Heart left ventricle (tissue), 16 donors: ENCODE measurements at regions not wholly inside any gene's neighbourhood (a gene's known extent, or its start where the extent isn't known, plus 50 kb on each side); places are given as distances from the start of the nearest gene placed in this dataset.

Source experiments
- ATAC-seq, 4 donors: fragments of 200-7000 bp; cut with Tn5 transposase; one replicate each; pipeline ENCODE4 v1.9.1; 2020 to 2022; ENCODE audit warnings: moderate library complexity in 4 of 4, mild to moderate bottlenecking in 3 of 4, moderate number of reproducible peaks in 1 of 4
- DNase-seq, 5 donors: peaks; one replicate each; pipeline ENCODE4 v3.0.0-alpha.2; 2020
- H3K27ac ChIP-seq, 12 donors: fragments of 200-600 bp; sonication (generic) in 4 of 12; one replicate each; pipeline versions ENCODE4 v1.5.0 to v1.8.0; 2016 to 2022; ENCODE audit warnings: mild to moderate bottlenecking in 2 of 12
- H3K27me3 ChIP-seq, 9 donors: fragments of 200-600 bp; sonication (generic) in 2 of 9; one replicate each; pipeline versions ENCODE4 v1.5.1 to v1.8.0; 2016 to 2022; ENCODE audit warnings: mild to moderate bottlenecking in 3 of 9
- H3K36me3 ChIP-seq, 9 donors: fragments of 200-600 bp; sonication (generic) in 2 of 9; one replicate each; pipeline versions ENCODE4 v1.5.0 to v1.8.0; 2018 to 2022; ENCODE audit warnings: mild to moderate bottlenecking in 2 of 9
- H3K4me1 ChIP-seq, 12 donors: fragments of 200-600 bp; sonication (generic) in 4 of 12; one replicate each; pipeline versions ENCODE4 v1.5.0 to v1.8.0; 2016 to 2022; ENCODE audit warnings: mild to moderate bottlenecking in 3 of 12
- H3K4me3 ChIP-seq, 12 donors: fragments of 200-600 bp; sonication (generic) in 4 of 12; one replicate each; pipeline versions ENCODE4 v1.5.0 to v1.8.0; 2017 to 2022; ENCODE audit warnings: mild to moderate bottlenecking in 9 of 12, moderate library complexity in 4 of 12
- H3K9me3 ChIP-seq, 12 donors: fragments of 200-600 bp; sonication (generic) in 4 of 12; one replicate each; pipeline versions ENCODE4 v1.5.0 to v1.8.0; 2016 to 2022; ENCODE audit warnings: mild to moderate bottlenecking in 1 of 12
- POLR2A ChIP-seq, 2 donors: fragments of 450-650 bp; IDR thresholded peaks; one replicate each; pipeline ENCODE4 v1.6.1; 2017; ENCODE audit warnings: antibody characterized with exemption in 2 of 2, mild to moderate bottlenecking in 2 of 2, moderate library complexity in 2 of 2
- WGBS, 4 donors: extraction: QIAGEN DNeasy Blood & Tissue Kit in 2 of 4; methylation state at CpG; one replicate each; pipeline versions ENCODE4 v1.1.5 to v1.1.7; 2013 to 2018; 5-methylcytosine and 5-hydroxymethylcytosine counted together
- intact Hi-C, 10 donors: fragments of 100-400 bp; cut with DNase I; formaldehyde crosslinking; loops; one replicate each; pipeline versions ENCODE4 v1.11.1 to v1.14.2; 2022
- TF ChIP-seq, protein P1 (sequence below), 12 donors: fragments of 200-600 bp; sonication (generic) in 4 of 12; IDR thresholded peaks; one replicate each; pipeline versions ENCODE4 v1.5.0 to v1.8.0; 2018 to 2022; ENCODE audit warnings: antibody characterized with exemption in 12 of 12, mild to moderate bottlenecking in 5 of 12
- donor health status: ischemic (EF 13 %, LVEDD 7.1; RV severe dilation, severe dysfunction).
- donor health status: healthy with polysubstance abuse.
- donor health status: DM: no; HTN: yes; CAD: no.
- donor health status: DM: no; HTN: no; CAD: no.
- donor health status: ischemic (EF 25% LVEDD 6.9; RV normal size, moderate dysfunction).
- donor health status: ischemic (EF 25% LVEDD 5.7; RV mildly dilated, moderate dysfunction).
- donor health status: healthy.
- donor health status: DM: yes; HTN: yes; CAD: no.
- donor health status: ischemic (EF 35%, LVEDD 5.7; RV mildly dilated, moderate dysfunction).
- donor health status: nonischemic (EF 11% LVEDD 7.7; RV severe dilation, severe dysfunction).
- donor health status: DM: yes; HTN: yes; CAD: no.
- donor health status: PGD.
- donor health status: ischemic (EF 29% LVEDD 5.4; RV normal size, mild dysfunction).
- donor health status: nonischemic (EF 23%, LVEDD 6.1; RV moderate dilation, normal function).

- Histone ChIP-seq H3K36me3 (no peaks in the 10 kb centered on the region), H3K27me3 (no peaks in the 10 kb centered on the region), H3K9me3 (no peaks in the 10 kb centered on the region), H3K4me3 (no peak overlapping the region), H3K4me1 (peaks cover 0 to 6% (median 0%) of the 10 kb centered on the region in 12 donors), H3K27ac (no peak overlapping the region)
- ATAC-seq (no peak), DNase-seq (no peak)
- intact Hi-C loops = loop anchor here in 1 of 10 donors (10.0 kb wide), 1 partner anchor 55 kb away; no protein-coding TSS in a partner anchor
- TF ChIP-seq, protein P1, sequence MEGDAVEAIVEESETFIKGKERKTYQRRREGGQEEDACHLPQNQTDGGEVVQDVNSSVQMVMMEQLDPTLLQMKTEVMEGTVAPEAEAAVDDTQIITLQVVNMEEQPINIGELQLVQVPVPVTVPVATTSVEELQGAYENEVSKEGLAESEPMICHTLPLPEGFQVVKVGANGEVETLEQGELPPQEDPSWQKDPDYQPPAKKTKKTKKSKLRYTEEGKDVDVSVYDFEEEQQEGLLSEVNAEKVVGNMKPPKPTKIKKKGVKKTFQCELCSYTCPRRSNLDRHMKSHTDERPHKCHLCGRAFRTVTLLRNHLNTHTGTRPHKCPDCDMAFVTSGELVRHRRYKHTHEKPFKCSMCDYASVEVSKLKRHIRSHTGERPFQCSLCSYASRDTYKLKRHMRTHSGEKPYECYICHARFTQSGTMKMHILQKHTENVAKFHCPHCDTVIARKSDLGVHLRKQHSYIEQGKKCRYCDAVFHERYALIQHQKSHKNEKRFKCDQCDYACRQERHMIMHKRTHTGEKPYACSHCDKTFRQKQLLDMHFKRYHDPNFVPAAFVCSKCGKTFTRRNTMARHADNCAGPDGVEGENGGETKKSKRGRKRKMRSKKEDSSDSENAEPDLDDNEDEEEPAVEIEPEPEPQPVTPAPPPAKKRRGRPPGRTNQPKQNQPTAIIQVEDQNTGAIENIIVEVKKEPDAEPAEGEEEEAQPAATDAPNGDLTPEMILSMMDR (IDR thresholded peaks at IDR 0.05) = no peak
- no peak for TF ChIP-seq POLR2A (IDR thresholded peaks at IDR 0.05)
- 60 to 84% (median 77%) methylated on average over 1 of the region's 1 CpG for WGBS, 4 donors
Observed at GRCh38 chr9:103819936-103820335, 274.2 kb upstream of the SMC2 start.

DNA sequence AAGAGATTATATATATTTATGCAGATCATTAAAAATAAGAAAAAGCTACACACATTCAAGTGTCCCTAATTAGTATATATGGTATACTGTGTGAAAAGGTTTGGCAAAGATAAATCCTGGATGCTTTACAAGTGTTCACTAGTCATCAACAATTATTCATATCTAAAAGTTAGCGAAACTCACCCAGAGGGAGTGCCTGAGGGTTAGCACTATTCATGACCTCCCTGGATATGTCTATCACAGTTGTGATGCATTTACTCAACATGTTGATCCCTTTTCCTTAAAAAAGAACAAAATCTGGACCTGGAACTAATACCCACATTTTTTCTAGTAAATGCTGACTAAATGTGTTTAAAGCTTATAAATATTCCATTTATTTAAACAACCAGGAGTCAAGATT lies 273.0 kb upstream of the SMC2 start:
- Histone ChIP-seq H3K4me3 (no peak overlapping the region), H3K4me1 (peaks cover 0 to 6% (median 0%) of the 10 kb centered on the region in 12 donors), H3K36me3 (no peaks in the 10 kb centered on the region), H3K27me3 (no peaks in the 10 kb centered on the region), H3K27ac (no peak overlapping the region), H3K9me3 (no peaks in the 10 kb centered on the region)
- DNase-seq (no peak), ATAC-seq (no peak)
- intact Hi-C loops = loop anchor here in 1 of 10 donors (10.0 kb wide), 1 partner anchor 56 kb away; no protein-coding TSS in a partner anchor
- no peak for TF ChIP-seq POLR2A (IDR thresholded peaks at IDR 0.05)
- TF ChIP-seq, protein P1 (IDR thresholded peaks at IDR 0.05) = no peak
- 69 to 76% (median 72%) methylated on average over 1 of the region's 1 CpG for WGBS, 4 donors

DNA sequence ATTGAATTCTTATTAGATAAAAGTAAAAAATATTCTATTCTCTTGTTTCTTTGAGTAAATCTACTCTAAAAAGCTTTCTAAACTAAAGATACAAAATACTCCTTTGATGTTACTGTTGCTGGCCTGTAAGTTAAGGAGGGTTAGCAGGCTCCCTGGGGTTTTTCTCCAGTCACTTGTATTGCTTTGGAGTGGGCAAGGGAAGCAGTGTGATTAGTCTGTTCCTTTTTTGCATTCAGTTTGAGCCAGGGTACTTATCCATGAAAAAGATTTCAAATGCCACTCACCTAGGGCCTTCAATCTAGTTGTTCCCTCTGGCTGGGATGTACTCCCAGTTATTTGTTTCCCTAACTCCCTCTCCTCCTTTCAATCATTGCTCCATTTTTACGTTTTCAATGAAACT lies 256.2 kb upstream of the SMC2 start:
- no peak for ATAC-seq

DNA sequence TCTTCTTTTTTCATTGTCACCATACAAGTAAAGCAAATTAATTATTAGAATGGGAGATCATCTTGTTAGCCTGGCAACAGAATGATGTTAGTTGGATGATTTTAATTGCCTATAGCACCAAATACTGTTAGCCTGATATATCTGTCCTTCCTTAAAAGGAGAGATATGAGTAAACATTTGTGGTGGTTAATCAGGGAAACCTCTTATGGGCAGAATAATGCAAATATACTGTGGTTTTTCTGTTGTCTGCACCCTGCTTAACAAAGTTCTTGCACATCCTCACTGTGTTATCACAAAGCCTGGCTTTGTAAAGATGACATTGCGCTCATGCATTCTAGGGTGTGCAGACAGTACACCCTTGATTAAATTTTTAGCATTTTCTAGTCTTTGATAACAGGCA lies 254.9 kb upstream of the SMC2 start:
- no peak overlapping the region for H3K27ac ChIP-seq
- H3K4me1 ChIP-seq = no peaks in the 10 kb centered on the region
- no peaks in the 10 kb centered on the region for H3K36me3 ChIP-seq
- ATAC-seq (no peak), DNase-seq (no peak)
- intact Hi-C loops = no loop called here
- WGBS, 4 donors = 61 to 80% (median 66%) methylated on average over 1 of the region's 1 CpG
- H3K4me3 ChIP-seq = no peak overlapping the region
- peaks cover 0 to 12% (median 0%) of the 10 kb centered on the region in 12 donors for H3K9me3 ChIP-seq
- TF ChIP-seq, protein P1 (IDR thresholded peaks at IDR 0.05) = no peak
- H3K27me3 ChIP-seq = no peaks in the 10 kb centered on the region

More for the DNA sequence above, 256.2 kb upstream of the SMC2 start:
- DNase-seq = no peak
- Histone ChIP-seq H3K36me3 (no peaks in the 10 kb centered on the region), H3K4me3 (no peak overlapping the region), H3K27ac (no peak overlapping the region), H3K27me3 (no peaks in the 10 kb centered on the region), H3K9me3 (no peaks in the 10 kb centered on the region), H3K4me1 (no peaks in the 10 kb centered on the region)
- TF ChIP-seq, protein P1 (IDR thresholded peaks at IDR 0.05) = no peak
- no peak for TF ChIP-seq POLR2A (IDR thresholded peaks at IDR 0.05)
- intact Hi-C loops = no loop called here
- 60 to 77% (median 66%) methylated on average over 1 of the region's 1 CpG for WGBS, 4 donors
